BJ (cell line): ENCODE measurements at regions not wholly inside any gene's neighbourhood (a gene's known extent, or its start where the extent isn't known, plus 50 kb on each side); places are given as distances from the start of the nearest gene placed in this dataset.

Experiments
- CTCF ChIA-PET: fragments of 350-600 bp; formaldehyde crosslinking; extraction: SDS; loops from one replicate; lab custom pipeline; 2021; ENCODE audit warnings: antibody characterized with exemption, inconsistent platforms; lab: Yijun Ruan, JAX
- POLR2A ChIA-PET: fragments of 300-600 bp; sonication (Branson Sonifier 250); formaldehyde crosslinking; extraction: SDS; loops from one replicate; lab custom pipeline; 2021; ENCODE audit warnings: antibody characterized with exemption; lab: Charles Lee
- DNase-seq: peaks from one replicate; pipeline ENCODE4 v3.0.0-alpha.2; 2011; ENCODE audit warnings: low read depth
- H3K27me3 ChIP-seq: 2 replicates; pipeline ENCODE4 v1.6.0; 2011; ENCODE audit warnings: low read length; ENCODE audit not compliant: control insufficient read depth, insufficient read depth
- H3K36me3 ChIP-seq: 2 replicates; pipeline ENCODE4 v1.5.1; 2011; ENCODE audit warnings: low read length; ENCODE audit not compliant: control insufficient read depth, insufficient read depth
- H3K4me3 ChIP-seq: 2 replicates; pipeline ENCODE4 v1.5.1; 2011; ENCODE audit warnings: low read depth, mild to moderate bottlenecking, control low read depth, low read length
- CTCF ChIP-seq: IDR thresholded peaks from 2 replicates; pipeline ENCODE4 v1.5.1; 2011; ENCODE audit warnings: low read depth, mild to moderate bottlenecking, control low read depth, inconsistent platforms, low read length, moderate library complexity; ENCODE audit not compliant: insufficient read depth

- no peak for DNase-seq
- Histone ChIP-seq H3K36me3 (no peaks in the 10 kb centered on the region), H3K27me3 (no peaks in the 10 kb centered on the region), H3K4me3 (no peak overlapping the region)
- TF ChIP-seq CTCF = no peak
- ChIA-PET POLR2A (no interaction called here), CTCF (interaction anchor here (0.6 to 1.8 kb wide), 3 partner anchors 9 to 343 kb away, joined by 3 to 7 read pairs (median 5); no protein-coding TSS in a partner anchor)
Measured at GRCh38 chr10:32205670-32206069, 141.3 kb downstream of the EPC1 start.

- Histone ChIP-seq H3K27me3 (no peaks in the 10 kb centered on the region), H3K36me3 (no peaks in the 10 kb centered on the region), H3K4me3 (no peak overlapping the region)
- no peak for TF ChIP-seq CTCF
- POLR2A ChIA-PET = interaction anchor here (0.7 kb wide), 1 partner anchor 131 kb away, joined by 5 read pairs; no protein-coding TSS in a partner anchor
- CTCF ChIA-PET = interaction anchor here (0.6 to 1.6 kb wide), 4 partner anchors 11 to 342 kb away, joined by 3 to 5 read pairs (median 3); no protein-coding TSS in a partner anchor
- no peak for DNase-seq
Measured at GRCh38 chr10:32204606-32205005, 142.4 kb downstream of the EPC1 start.

GRCh38 chr10:32199714-32200394, 143.6 kb upstream of the KIF5B start:
- H3K36me3 ChIP-seq = no peaks in the 10 kb centered on the region
- no peak for TF ChIP-seq CTCF
- ChIA-PET CTCF (interaction anchor here (1.0 to 2.0 kb wide), 4 partner anchors 9 to 146 kb away, joined by 3 to 6 read pairs (median 5); no protein-coding TSS in a partner anchor), POLR2A (no interaction called here)
- no peak overlapping the region for H3K4me3 ChIP-seq
- no peak for DNase-seq
- no peaks in the 10 kb centered on the region for H3K27me3 ChIP-seq

- no peak overlapping the region for H3K4me3 ChIP-seq
- no peak for DNase-seq
- TF ChIP-seq CTCF = no peak
- ChIA-PET POLR2A (interaction anchor here (0.6 kb wide), 1 partner anchor 14 kb away, joined by 6 read pairs; no protein-coding TSS in a partner anchor), CTCF (interaction anchor here (0.8 to 2.0 kb wide), 3 partner anchors 9 to 163 kb away, joined by 3 to 7 read pairs (median 5); no protein-coding TSS in a partner anchor)
- no peaks in the 10 kb centered on the region for H3K36me3 ChIP-seq
- no peaks in the 10 kb centered on the region for H3K27me3 ChIP-seq
Measured at GRCh38 chr10:32197423-32197822, 141.2 kb upstream of the KIF5B start.

GRCh38 chr10:32190890-32191491, 134.8 kb upstream of the KIF5B start:
- ChIA-PET POLR2A (no interaction called here), CTCF (interaction anchor here (0.9 to 1.9 kb wide), 10 partner anchors 9 to 819 kb away, joined by 3 to 8 read pairs (median 5); no protein-coding TSS in a partner anchor)
- TF ChIP-seq CTCF = peak; percentile 61
- H3K27me3 ChIP-seq = no peaks in the 10 kb centered on the region
- no peaks in the 10 kb centered on the region for H3K36me3 ChIP-seq
- DNase-seq = no peak
- no peak overlapping the region for H3K4me3 ChIP-seq
